Liver (tissue), 2 donors: ENCODE measurements at regions not wholly inside any gene's neighbourhood (a gene's known extent, or its start where the extent isn't known, plus 50 kb on each side); places are given as distances from the start of the nearest gene placed in this dataset.

Experiments
- REST ChIP-seq: IDR thresholded peaks from 2 replicates; pipeline ENCODE4 v1.6.1; 2016; ENCODE audit warnings: antibody characterized with exemption, mild to moderate bottlenecking
- RXRA ChIP-seq, 2 donors: IDR thresholded peaks; 2 replicates each; pipeline ENCODE4 v1.6.1; 2017 to 2018; ENCODE audit warnings: antibody characterized with exemption in 2 of 2, mild to moderate bottlenecking in 1 of 2
- TAF1 ChIP-seq: conservative IDR thresholded peaks from 2 replicates; pipeline ENCODE4 v1.6.1; 2016; ENCODE audit warnings: antibody characterized with exemption, mild to moderate bottlenecking
- donor health status: healthy.

GRCh38 chr3:15974647-15975046 lies 176.9 kb upstream of the ANKRD28 start:
- TF ChIP-seq RXRA (IDR thresholded peaks at IDR 0.05), result no peak
- no peak for TF ChIP-seq REST
- no peak for TF ChIP-seq TAF1
